Panc1 (cell line): ENCODE measurements at regions not wholly inside any gene's neighbourhood (a gene's known extent, or its start where the extent isn't known, plus 50 kb on each side); places are given as distances from the start of the nearest gene placed in this dataset.
"Not testable (repeated sequence)": the region's sequence is repeated elsewhere in the genome, so short reads cannot be mapped to it uniquely, and the experiment has no call there.

Source experiments
- ATAC-seq: fragments of 200-7000 bp; cut with Tn5 transposase; 2 replicates; pipeline ENCODE4 v1.9.1; 2020; ENCODE audit warnings: mild to moderate bottlenecking, moderate library complexity
- BruUV-seq: library from RNA; stranded (reverse); fragments of 400-500 nt; replicated peaks from 2 replicates; lab custom pipeline; 2021; lab: Mats Ljungman, UMichigan
- CTCF ChIA-PET: fragments of 300-600 bp; sonication (Branson Sonifier 250); formaldehyde crosslinking; loops from one replicate; lab custom pipeline; 2022; ENCODE audit warnings: antibody characterized with exemption; lab: Charles Lee
- POLR2A ChIA-PET: fragments of 300-600 bp; sonication (Branson Sonifier 250); formaldehyde crosslinking; loops from one replicate; lab custom pipeline; 2022; ENCODE audit warnings: antibody characterized with exemption; lab: Charles Lee
- DNase-seq: peaks from one replicate; pipeline ENCODE4 v3.0.0-alpha.2; 2010; ENCODE audit warnings: low read depth, low spot score
- H3K27ac ChIP-seq: 2 replicates; pipeline ENCODE4 v1.5.1; 2011; ENCODE audit warnings: mild to moderate bottlenecking, low read length, inconsistent platforms
- H3K27me3 ChIP-seq: fragments of 200-500 bp; sonication (Bioruptor generic); 2 replicates; pipeline ENCODE4 v1.6.0; 2014; ENCODE audit warnings: low read length, inconsistent platforms; ENCODE audit not compliant: control insufficient read depth, insufficient read depth
- H3K36me3 ChIP-seq: fragments of 200-500 bp; sonication (Bioruptor generic); 2 replicates; pipeline ENCODE4 v1.5.1; 2014; ENCODE audit warnings: inconsistent platforms, mild to moderate bottlenecking, low read length, moderate library complexity; ENCODE audit not compliant: control insufficient read depth, insufficient read depth
- H3K4me1 ChIP-seq: 2 replicates; pipeline ENCODE4 v1.5.1; 2011; ENCODE audit warnings: inconsistent platforms, mild to moderate bottlenecking, low read length, moderate library complexity; ENCODE audit not compliant: control insufficient read depth, insufficient read depth
- H3K4me3 ChIP-seq, 2 experiments: 2 replicates each; pipeline ENCODE4 v1.5.1; 2011 to 2012; ENCODE audit warnings: low read depth in 2 of 2, low read length in 2 of 2, mild to moderate bottlenecking in 2 of 2, inconsistent platforms in 1 of 2, moderate library complexity in 1 of 2
- H3K9me3 ChIP-seq: fragments of 200-500 bp; sonication (Bioruptor generic); 2 replicates; pipeline ENCODE4 v1.5.1; 2014; ENCODE audit warnings: low read depth, mild to moderate bottlenecking, inconsistent platforms, low read length, moderate library complexity; ENCODE audit not compliant: control insufficient read depth, insufficient read depth
- in situ Hi-C: cut with HindIII; loops from 2 replicates; pipeline ENCODE4 v1.10.0; 2016; ENCODE audit warnings: low sequenced_read_pairs, low pct_unique_long_range_greater_than_20kb
- intact Hi-C: fragments of 100-400 bp; cut with micrococcal nuclease; formaldehyde crosslinking; loops from one replicate; pipeline ENCODE4 v1.10.0; 2022; ENCODE audit not compliant: unreplicated experiment

GRCh38 chr18:14392604-14393003 lies 150.8 kb downstream of the POTEC start:
- H3K4me3 ChIP-seq, in situ Hi-C loops, intact Hi-C loops, H3K4me1 ChIP-seq, ATAC-seq, H3K27me3 ChIP-seq, H3K27ac ChIP-seq, POLR2A ChIA-PET, BruUV-seq, CTCF ChIA-PET, H3K9me3 ChIP-seq, H3K36me3 ChIP-seq, DNase-seq: not testable (repeated sequence)

GRCh38 chr18:14384961-14385360 lies 158.4 kb downstream of the POTEC start:
- H3K4me3 ChIP-seq, H3K36me3 ChIP-seq, H3K27ac ChIP-seq, H3K4me1 ChIP-seq, DNase-seq, BruUV-seq, intact Hi-C loops, in situ Hi-C loops, POLR2A ChIA-PET, ATAC-seq, H3K9me3 ChIP-seq, CTCF ChIA-PET, H3K27me3 ChIP-seq: not testable (repeated sequence)

- DNase-seq, intact Hi-C loops, BruUV-seq, H3K4me3 ChIP-seq, ATAC-seq, CTCF ChIA-PET, POLR2A ChIA-PET, H3K27ac ChIP-seq, H3K27me3 ChIP-seq, in situ Hi-C loops, H3K4me1 ChIP-seq, H3K36me3 ChIP-seq, H3K9me3 ChIP-seq: not testable (repeated sequence)
Measured at GRCh38 chr18:14382666-14383065, 160.7 kb downstream of the POTEC start.

GRCh38 chr18:14379489-14379888 lies 163.9 kb downstream of the POTEC start:
- intact Hi-C loops, ATAC-seq, POLR2A ChIA-PET: not testable (repeated sequence)

GRCh38 chr18:14378376-14378775 lies 165.0 kb downstream of the POTEC start:
- H3K36me3 ChIP-seq, in situ Hi-C loops, H3K4me1 ChIP-seq, DNase-seq, H3K4me3 ChIP-seq, intact Hi-C loops, H3K27me3 ChIP-seq, ATAC-seq, H3K27ac ChIP-seq, CTCF ChIA-PET, H3K9me3 ChIP-seq, POLR2A ChIA-PET, BruUV-seq: not testable (repeated sequence)

More at GRCh38 chr18:14379489-14379888, 163.9 kb downstream of the POTEC start:
- DNase-seq, CTCF ChIA-PET, H3K27me3 ChIP-seq, H3K36me3 ChIP-seq, BruUV-seq, H3K9me3 ChIP-seq, in situ Hi-C loops, H3K4me1 ChIP-seq, H3K27ac ChIP-seq, H3K4me3 ChIP-seq: not testable (repeated sequence)

- H3K9me3 ChIP-seq, H3K27ac ChIP-seq, BruUV-seq, H3K36me3 ChIP-seq, DNase-seq, H3K4me3 ChIP-seq, ATAC-seq, intact Hi-C loops, POLR2A ChIA-PET, CTCF ChIA-PET, H3K4me1 ChIP-seq, in situ Hi-C loops, H3K27me3 ChIP-seq: not testable (repeated sequence)
Measured at GRCh38 chr18:14361346-14361745, 182.1 kb downstream of the POTEC start.

GRCh38 chr18:14357553-14358297 lies 185.7 kb downstream of the POTEC start:
- H3K9me3 ChIP-seq, H3K27ac ChIP-seq, intact Hi-C loops, BruUV-seq, in situ Hi-C loops, H3K27me3 ChIP-seq, ATAC-seq, POLR2A ChIA-PET, H3K4me1 ChIP-seq, DNase-seq, CTCF ChIA-PET, H3K36me3 ChIP-seq, H3K4me3 ChIP-seq: not testable (repeated sequence)
